Thoracic aorta (tissue), 2 donors: ENCODE measurements at regions not wholly inside any gene's neighbourhood (a gene's known extent, or its start where the extent isn't known, plus 50 kb on each side); places are given as distances from the start of the nearest gene placed in this dataset.

Experiments
- ATAC-seq: fragments of 150-250 bp; one replicate; pipeline ENCODE4 v1.8.0; 2017; ENCODE audit warnings: low read depth; ENCODE audit not compliant: insufficient number of reproducible peaks, low FRiP score
- DNase-seq: peaks from one replicate; pipeline ENCODE4 v3.0.0-alpha.2; 2020; ENCODE audit warnings: low spot score
- H3K27ac ChIP-seq, 2 donors: fragments of 200-600 bp; sonication (generic); 1 replicate in 1 of 2; 2 replicates in 1 of 2; pipeline ENCODE4 v1.5.1; 2016; ENCODE audit warnings: mild to moderate bottlenecking in 2 of 2, moderate library complexity in 2 of 2
- H3K27me3 ChIP-seq: fragments of 200-600 bp; sonication (generic); replicated peaks from 2 replicates; pipeline ENCODE4 v1.6.0; 2016; ENCODE audit warnings: mild to moderate bottlenecking; ENCODE audit not compliant: insufficient read depth
- H3K36me3 ChIP-seq: fragments of 200-600 bp; sonication (generic); one replicate; pipeline ENCODE4 v1.5.1; 2016
- H3K4me1 ChIP-seq, 2 donors: fragments of 200-600 bp; sonication (generic); 1 replicate in 1 of 2; 2 replicates in 1 of 2; pipeline versions ENCODE4 v1.5.1 to v1.6.0; 2016; ENCODE audit warnings: low read depth in 2 of 2, mild to moderate bottlenecking in 1 of 2; ENCODE audit not compliant: control insufficient read depth in 1 of 2
- H3K4me3 ChIP-seq: fragments of 200-600 bp; sonication (generic); 2 replicates; pipeline ENCODE4 v1.5.1; 2016; ENCODE audit warnings: mild to moderate bottlenecking
- H3K9me3 ChIP-seq: fragments of 200-600 bp; sonication (generic); 2 replicates; pipeline ENCODE4 v1.5.1; 2016
- TF ChIP-seq, protein P1 (sequence below): fragments of 200-600 bp; sonication (generic); IDR thresholded peaks from one replicate; pipeline ENCODE4 v1.5.1; 2019; ENCODE audit warnings: antibody characterized with exemption

DNA sequence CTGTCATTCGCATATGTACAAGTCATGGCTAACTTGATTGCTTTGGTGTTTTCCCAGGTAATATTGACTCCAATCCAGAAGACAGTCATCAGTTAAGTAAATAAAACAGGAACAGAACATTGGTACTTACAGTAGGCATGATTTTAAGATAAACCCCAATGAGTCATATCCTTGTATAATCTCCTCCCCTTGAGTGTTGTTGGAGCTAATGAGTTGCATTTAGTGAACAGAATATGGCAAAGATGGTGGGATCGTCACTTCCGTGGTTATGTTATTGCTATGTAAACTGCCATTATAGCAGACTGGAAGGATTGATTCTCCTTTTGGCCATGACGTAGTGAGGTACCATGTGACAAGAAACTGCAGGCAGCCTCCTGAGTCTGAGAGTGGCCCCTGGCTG lies 102.2 kb downstream of the TMX1 start:
- no peak for DNase-seq
- H3K9me3 ChIP-seq, result no peaks in the 10 kb centered on the region
- ATAC-seq, result no peak
- H3K4me3 ChIP-seq, result no peak overlapping the region
- H3K4me1 ChIP-seq, result no peaks in the 10 kb centered on the region
- no peaks in the 10 kb centered on the region for H3K27me3 ChIP-seq
- H3K27ac ChIP-seq, result no peak overlapping the region
- H3K36me3 ChIP-seq, result no peaks in the 10 kb centered on the region
- TF ChIP-seq, protein P1, sequence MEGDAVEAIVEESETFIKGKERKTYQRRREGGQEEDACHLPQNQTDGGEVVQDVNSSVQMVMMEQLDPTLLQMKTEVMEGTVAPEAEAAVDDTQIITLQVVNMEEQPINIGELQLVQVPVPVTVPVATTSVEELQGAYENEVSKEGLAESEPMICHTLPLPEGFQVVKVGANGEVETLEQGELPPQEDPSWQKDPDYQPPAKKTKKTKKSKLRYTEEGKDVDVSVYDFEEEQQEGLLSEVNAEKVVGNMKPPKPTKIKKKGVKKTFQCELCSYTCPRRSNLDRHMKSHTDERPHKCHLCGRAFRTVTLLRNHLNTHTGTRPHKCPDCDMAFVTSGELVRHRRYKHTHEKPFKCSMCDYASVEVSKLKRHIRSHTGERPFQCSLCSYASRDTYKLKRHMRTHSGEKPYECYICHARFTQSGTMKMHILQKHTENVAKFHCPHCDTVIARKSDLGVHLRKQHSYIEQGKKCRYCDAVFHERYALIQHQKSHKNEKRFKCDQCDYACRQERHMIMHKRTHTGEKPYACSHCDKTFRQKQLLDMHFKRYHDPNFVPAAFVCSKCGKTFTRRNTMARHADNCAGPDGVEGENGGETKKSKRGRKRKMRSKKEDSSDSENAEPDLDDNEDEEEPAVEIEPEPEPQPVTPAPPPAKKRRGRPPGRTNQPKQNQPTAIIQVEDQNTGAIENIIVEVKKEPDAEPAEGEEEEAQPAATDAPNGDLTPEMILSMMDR, result no peak

DNA sequence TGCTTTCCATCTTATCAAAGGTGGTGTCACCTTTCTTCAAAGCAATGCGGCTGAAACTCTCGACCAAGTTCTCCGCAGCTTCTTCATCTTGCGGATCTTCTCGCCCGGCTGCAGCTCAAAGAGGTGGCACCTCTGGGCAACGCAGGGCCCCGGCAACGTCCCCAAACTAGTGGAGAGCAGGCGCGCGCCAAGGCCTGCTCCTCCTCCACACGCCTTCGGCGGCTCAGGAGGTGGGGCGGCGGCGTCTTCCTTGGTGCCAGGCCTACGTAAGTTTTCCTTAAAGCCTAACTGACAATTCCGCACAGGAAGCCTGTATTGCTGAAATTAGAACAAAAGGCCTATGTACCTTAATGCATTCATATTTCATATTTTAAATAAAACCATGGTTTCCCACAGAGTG lies 112.0 kb downstream of the TMX1 start:
- no peaks in the 10 kb centered on the region for H3K36me3 ChIP-seq
- H3K27me3 ChIP-seq, result no peaks in the 10 kb centered on the region
- H3K4me1 ChIP-seq, result no peaks in the 10 kb centered on the region
- no peaks in the 10 kb centered on the region for H3K9me3 ChIP-seq
- no peak overlapping the region for H3K4me3 ChIP-seq
- TF ChIP-seq, protein P1, result no peak
- DNase-seq (no peak), ATAC-seq (no peak)
- no peak overlapping the region for H3K27ac ChIP-seq

GRCh38 chr14:51353901-51354300 lies 113.9 kb downstream of the TMX1 start:
- no peak overlapping the region for H3K4me3 ChIP-seq
- no peaks in the 10 kb centered on the region for H3K27me3 ChIP-seq
- H3K36me3 ChIP-seq, result no peaks in the 10 kb centered on the region
- no peaks in the 10 kb centered on the region for H3K4me1 ChIP-seq
- TF ChIP-seq, protein P1, result no peak
- no peak for ATAC-seq
- no peak for DNase-seq
- H3K9me3 ChIP-seq, result no peaks in the 10 kb centered on the region
- no peak overlapping the region for H3K27ac ChIP-seq

DNA sequence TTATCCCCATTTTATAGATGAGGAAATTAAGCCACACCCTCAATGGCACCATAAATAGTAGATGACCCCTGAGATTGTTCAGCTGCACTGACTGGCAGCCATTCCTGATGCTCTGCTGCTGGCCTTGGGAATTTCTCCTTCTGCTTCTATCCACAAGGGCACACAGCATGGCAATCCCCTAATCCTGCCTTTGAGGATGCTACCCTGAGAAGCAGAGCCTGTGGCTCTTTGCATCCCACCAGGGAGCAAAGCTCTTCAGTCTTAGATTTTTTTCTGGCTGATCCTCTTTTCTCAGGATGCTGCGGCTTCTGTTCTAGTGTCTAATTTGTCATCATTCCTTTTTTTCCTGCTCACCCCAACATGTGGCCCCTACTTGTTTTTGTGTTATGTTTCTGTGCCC lies 114.8 kb downstream of the TMX1 start:
- Histone ChIP-seq H3K36me3 (no peaks in the 10 kb centered on the region), H3K4me1 (no peaks in the 10 kb centered on the region), H3K27me3 (no peaks in the 10 kb centered on the region), H3K27ac (no peak overlapping the region), H3K4me3 (no peak overlapping the region), H3K9me3 (no peaks in the 10 kb centered on the region)
- DNase-seq (no peak), ATAC-seq (no peak)
- TF ChIP-seq, protein P1, result no peak

GRCh38 chr14:51356381-51356780 lies 116.3 kb downstream of the TMX1 start:
- no peaks in the 10 kb centered on the region for H3K4me1 ChIP-seq
- TF ChIP-seq, protein P1, result no peak
- no peaks in the 10 kb centered on the region for H3K27me3 ChIP-seq
- H3K27ac ChIP-seq, result no peak overlapping the region
- H3K36me3 ChIP-seq, result no peaks in the 10 kb centered on the region
- H3K9me3 ChIP-seq, result no peaks in the 10 kb centered on the region
- DNase-seq, result no peak
- ATAC-seq, result no peak
- H3K4me3 ChIP-seq, result no peak overlapping the region
